OCI-LY1 (cell line): ENCODE measurements at regions not wholly inside any gene's neighbourhood (a gene's known extent, or its start where the extent isn't known, plus 50 kb on each side); places are given as distances from the start of the nearest gene placed in this dataset.

Experiments used
- H2AFZ ChIP-seq: fragments of 200-600 bp; sonication (generic), shearing (Covaris generic); 2 replicates; pipeline ENCODE4 v1.6.0; 2014; ENCODE audit warnings: antibody characterized with exemption, mild to moderate bottlenecking, low read length
- H3F3A ChIP-seq: fragments of 200-600 bp; sonication (generic), shearing (Covaris generic); 2 replicates; pipeline ENCODE4 v1.6.0; 2014; ENCODE audit warnings: mild to moderate bottlenecking, antibody characterized with exemption, low read length, moderate library complexity; ENCODE audit not compliant: insufficient read depth
- H3K27ac ChIP-seq: fragments of 200-600 bp; sonication (generic); 2 replicates; pipeline ENCODE4 v1.5.1; 2014; ENCODE audit warnings: low read length, mixed run types, mild to moderate bottlenecking, low read depth; ENCODE audit not compliant: poor library complexity, severe bottlenecking
- H3K27me3 ChIP-seq: fragments of 200-600 bp; sonication (generic); 2 replicates; pipeline ENCODE4 v1.6.0; 2014; ENCODE audit warnings: antibody characterized with exemption, mild to moderate bottlenecking, low read length, moderate library complexity; ENCODE audit not compliant: insufficient read depth
- H3K36me3 ChIP-seq: fragments of 200-600 bp; sonication (generic); 2 replicates; pipeline ENCODE4 v1.6.1; 2014; ENCODE audit warnings: mild to moderate bottlenecking, antibody characterized with exemption, low read length, moderate library complexity, mixed read lengths; ENCODE audit not compliant: insufficient read depth
- H3K4me1 ChIP-seq: fragments of 200-600 bp; sonication (generic); 2 replicates; pipeline ENCODE4 v1.5.1; 2014; ENCODE audit warnings: mild to moderate bottlenecking, low read length, moderate library complexity; ENCODE audit not compliant: insufficient read depth, severe bottlenecking
- H3K4me2 ChIP-seq: fragments of 200-600 bp; sonication (generic), shearing (Covaris generic); 2 replicates; pipeline ENCODE4 v1.6.1; 2014; ENCODE audit warnings: low read length
- H3K4me3 ChIP-seq: fragments of 200-600 bp; sonication (generic); 2 replicates; pipeline ENCODE4 v1.5.1; 2014; ENCODE audit warnings: low read length, low read depth, mild to moderate bottlenecking, mixed read lengths; ENCODE audit not compliant: poor library complexity, severe bottlenecking
- H3K79me2 ChIP-seq: fragments of 200-600 bp; shearing (Covaris generic); 2 replicates; pipeline ENCODE4 v1.6.1; 2016; ENCODE audit warnings: mixed run types, low read length, mixed read lengths; ENCODE audit not compliant: insufficient read depth
- H3K9ac ChIP-seq: fragments of 200-600 bp; sonication (generic), shearing (Covaris generic); 2 replicates; pipeline ENCODE4 v1.6.1; 2014; ENCODE audit warnings: mild to moderate bottlenecking, low read length, mixed read lengths
- H3K9me2 ChIP-seq: fragments of 200-600 bp; sonication (generic), shearing (Covaris generic); 2 replicates; pipeline ENCODE4 v1.6.1; 2014; ENCODE audit warnings: low read depth, mild to moderate bottlenecking, low read length, mixed read lengths
- H3K9me3 ChIP-seq: fragments of 200-600 bp; shearing (Covaris generic); 2 replicates; pipeline ENCODE4 v1.6.1; 2014; ENCODE audit warnings: low read length, mixed read lengths
- H4K20me1 ChIP-seq: fragments of 200-600 bp; sonication (generic), shearing (Covaris generic); 2 replicates; pipeline ENCODE4 v1.6.0; 2016; ENCODE audit warnings: mild to moderate bottlenecking, low read length; ENCODE audit not compliant: insufficient read depth
- EZH2 ChIP-seq: fragments of 200-600 bp; sonication (generic), shearing (Covaris generic); IDR thresholded peaks from 2 replicates; pipeline ENCODE4 v1.8.0; 2017; ENCODE audit warnings: borderline replicate concordance, mixed run types, mild to moderate bottlenecking, antibody characterized with exemption, low read length, moderate library complexity, mixed read lengths
- TF ChIP-seq, protein P1 (sequence below): fragments of 200-600 bp; sonication (generic), shearing (Covaris generic); IDR thresholded peaks from 2 replicates; pipeline ENCODE4 v1.5.1; 2017; ENCODE audit warnings: mild to moderate bottlenecking, antibody characterized with exemption, low read length, moderate library complexity, mixed read lengths

GRCh38 chr13:30017880-30018279, 167.5 kb upstream of the UBL3 start:
- H3K27me3 ChIP-seq = no peaks in the 10 kb centered on the region
- no peak overlapping the region for H3K4me2 ChIP-seq

DNA sequence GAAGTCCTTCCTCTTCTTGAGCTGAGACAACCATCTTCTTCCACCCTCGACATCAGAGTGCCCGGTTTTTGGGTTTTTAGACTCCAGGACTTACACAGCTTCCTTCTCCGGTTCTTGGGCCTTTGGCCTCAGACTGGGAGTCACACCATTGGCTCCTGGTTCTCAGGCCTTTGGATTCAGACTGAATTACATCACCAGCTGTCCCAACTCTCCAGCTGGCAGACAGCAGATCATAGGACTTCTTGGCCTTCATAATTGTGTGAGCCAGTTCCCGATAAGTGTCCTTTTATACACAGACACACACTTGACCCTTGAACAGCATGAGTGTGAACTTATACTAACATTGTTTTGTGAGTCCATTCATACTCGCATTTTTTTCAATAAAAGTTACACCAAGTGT, 166.0 kb upstream of the UBL3 start:
- H3K4me1 ChIP-seq = no peaks in the 10 kb centered on the region
- H4K20me1 ChIP-seq = no peaks in the 10 kb centered on the region
- H3K27ac ChIP-seq = no peak overlapping the region
- TF ChIP-seq EZH2 = no peak
- TF ChIP-seq, protein P1, sequence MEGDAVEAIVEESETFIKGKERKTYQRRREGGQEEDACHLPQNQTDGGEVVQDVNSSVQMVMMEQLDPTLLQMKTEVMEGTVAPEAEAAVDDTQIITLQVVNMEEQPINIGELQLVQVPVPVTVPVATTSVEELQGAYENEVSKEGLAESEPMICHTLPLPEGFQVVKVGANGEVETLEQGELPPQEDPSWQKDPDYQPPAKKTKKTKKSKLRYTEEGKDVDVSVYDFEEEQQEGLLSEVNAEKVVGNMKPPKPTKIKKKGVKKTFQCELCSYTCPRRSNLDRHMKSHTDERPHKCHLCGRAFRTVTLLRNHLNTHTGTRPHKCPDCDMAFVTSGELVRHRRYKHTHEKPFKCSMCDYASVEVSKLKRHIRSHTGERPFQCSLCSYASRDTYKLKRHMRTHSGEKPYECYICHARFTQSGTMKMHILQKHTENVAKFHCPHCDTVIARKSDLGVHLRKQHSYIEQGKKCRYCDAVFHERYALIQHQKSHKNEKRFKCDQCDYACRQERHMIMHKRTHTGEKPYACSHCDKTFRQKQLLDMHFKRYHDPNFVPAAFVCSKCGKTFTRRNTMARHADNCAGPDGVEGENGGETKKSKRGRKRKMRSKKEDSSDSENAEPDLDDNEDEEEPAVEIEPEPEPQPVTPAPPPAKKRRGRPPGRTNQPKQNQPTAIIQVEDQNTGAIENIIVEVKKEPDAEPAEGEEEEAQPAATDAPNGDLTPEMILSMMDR = no peak
- no peak overlapping the region for H3K4me2 ChIP-seq
- H3K79me2 ChIP-seq = no peaks in the 10 kb centered on the region
- no peak overlapping the region for H3K9ac ChIP-seq
- H3K9me3 ChIP-seq = no peaks in the 10 kb centered on the region
- H3K4me3 ChIP-seq = no peak overlapping the region
- no peaks in the 10 kb centered on the region for H3F3A ChIP-seq
- H3K36me3 ChIP-seq = no peaks in the 10 kb centered on the region
- no peak overlapping the region for H2AFZ ChIP-seq
- H3K27me3 ChIP-seq = no peaks in the 10 kb centered on the region
- no peaks in the 10 kb centered on the region for H3K9me2 ChIP-seq

More at GRCh38 chr13:30017880-30018279, 167.5 kb upstream of the UBL3 start:
- no peak overlapping the region for H3K9ac ChIP-seq
- no peak overlapping the region for H3K4me3 ChIP-seq
- no peaks in the 10 kb centered on the region for H3K9me2 ChIP-seq
- H3F3A ChIP-seq = no peaks in the 10 kb centered on the region
- H3K4me1 ChIP-seq = no peaks in the 10 kb centered on the region
- no peaks in the 10 kb centered on the region for H3K36me3 ChIP-seq
- no peak overlapping the region for H2AFZ ChIP-seq
- no peak for TF ChIP-seq EZH2
- TF ChIP-seq, protein P1 = no peak
- H4K20me1 ChIP-seq = no peaks in the 10 kb centered on the region
- H3K9me3 ChIP-seq = no peaks in the 10 kb centered on the region
- no peak overlapping the region for H3K27ac ChIP-seq
- H3K79me2 ChIP-seq = no peaks in the 10 kb centered on the region

DNA sequence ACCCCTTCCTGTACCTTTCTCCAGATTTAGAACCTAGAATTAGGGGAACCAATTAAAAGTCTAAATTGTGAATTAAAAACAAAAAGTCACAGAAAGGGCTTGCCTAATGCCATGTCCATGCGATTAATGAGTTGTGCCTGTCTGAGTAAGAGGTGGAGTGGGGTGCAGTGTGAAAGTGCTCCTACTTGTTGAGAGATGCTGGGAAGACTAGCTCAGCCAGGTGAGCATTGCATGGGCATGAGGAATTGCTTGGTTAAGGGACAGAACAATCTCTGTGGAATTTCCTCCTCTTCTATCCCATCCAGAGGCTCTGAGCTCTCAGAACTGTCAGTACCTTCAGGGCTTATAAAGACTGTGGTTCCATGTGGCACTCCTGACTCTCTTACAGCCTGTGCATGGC, 159.0 kb upstream of the UBL3 start:
- Histone ChIP-seq H3K27ac (no peak overlapping the region), H3K4me2 (no peak overlapping the region), H3K4me3 (no peak overlapping the region), H3F3A (no peaks in the 10 kb centered on the region), H3K4me1 (no peaks in the 10 kb centered on the region), H4K20me1 (no peaks in the 10 kb centered on the region), H3K36me3 (no peaks in the 10 kb centered on the region), H3K9me2 (no peaks in the 10 kb centered on the region), H3K79me2 (no peaks in the 10 kb centered on the region), H2AFZ (no peak overlapping the region), H3K9me3 (no peaks in the 10 kb centered on the region), H3K27me3 (no peaks in the 10 kb centered on the region; the same call in 1 of the 2 replicates), H3K9ac (no peak overlapping the region)
- no peak for TF ChIP-seq EZH2
- TF ChIP-seq, protein P1 = no peak
